Hippocampal formation (tissue), 2 donors: ENCODE measurements at regions not wholly inside any gene's neighbourhood (a gene's known extent, or its start where the extent isn't known, plus 50 kb on each side); places are given as distances from the start of the nearest gene placed in this dataset.
"Not testable (repeated sequence)": the region's sequence is repeated elsewhere in the genome, so short reads cannot be mapped to it uniquely, and the experiment has no call there.

Experiments
- DNase-seq, 2 donors: peaks; one replicate each; lab custom pipeline; 2025; lab: John Stamatoyannopoulos, UW

DNA sequence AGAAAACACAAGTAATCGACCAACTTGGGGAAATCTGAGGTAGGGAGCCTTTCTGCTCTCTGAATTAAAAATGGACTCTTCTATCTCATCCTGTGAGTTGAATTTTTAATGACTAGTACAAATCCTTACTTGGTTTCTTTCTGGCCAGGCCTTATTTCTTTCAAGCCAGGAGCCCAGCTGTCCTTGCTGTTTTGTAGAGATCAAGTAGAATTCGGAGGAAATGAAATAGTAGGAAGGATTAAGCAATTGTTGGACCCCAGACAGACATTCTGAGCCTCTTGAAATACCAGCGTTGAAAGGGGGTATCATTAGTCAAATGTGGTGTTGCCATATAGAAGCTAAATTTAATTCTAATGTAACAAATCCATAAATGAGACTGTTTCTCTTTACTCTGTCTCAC is 53.7 kb upstream of the SMIM15 start:
- DNase-seq: no peak

DNA sequence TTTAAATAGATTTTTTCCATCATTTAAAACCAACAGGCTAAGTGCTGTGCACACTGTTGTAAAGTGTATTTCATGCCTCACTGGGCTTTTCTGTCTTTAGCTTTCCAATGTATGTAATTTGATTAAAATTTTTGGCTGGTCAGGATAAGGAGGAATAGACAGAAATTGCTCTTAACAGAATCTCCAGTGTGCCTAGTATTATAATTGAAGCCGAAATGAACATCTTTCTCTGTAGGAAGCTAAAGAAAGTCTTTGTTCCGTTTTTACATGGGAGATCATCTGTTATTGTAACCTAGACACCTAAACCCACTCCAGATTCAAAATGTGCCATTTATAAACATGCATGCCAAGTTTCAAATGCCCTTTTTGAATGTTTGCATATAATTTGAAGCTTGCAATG is 54.5 kb upstream of the SMIM15 start:
- no peak for DNase-seq

DNA sequence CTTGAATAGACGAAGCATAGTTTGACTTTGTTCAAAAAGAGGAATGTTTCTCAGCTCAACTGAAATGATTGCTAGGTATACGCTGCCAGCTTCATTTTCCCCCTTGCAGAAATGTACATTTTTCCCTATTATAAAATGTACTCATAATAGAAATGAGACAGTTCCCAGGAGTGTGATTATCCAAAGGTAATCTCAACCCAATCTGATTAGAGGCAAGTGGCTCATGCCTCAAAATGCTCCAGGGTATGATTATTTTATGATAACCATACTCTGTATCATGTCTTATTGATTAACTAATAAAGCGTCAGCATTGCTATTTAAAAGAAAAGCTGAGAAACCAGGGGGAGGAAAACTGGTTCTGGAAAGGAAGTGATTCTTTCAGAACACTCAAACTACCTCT is 54.9 kb upstream of the SMIM15 start:
- no peak for DNase-seq

DNA sequence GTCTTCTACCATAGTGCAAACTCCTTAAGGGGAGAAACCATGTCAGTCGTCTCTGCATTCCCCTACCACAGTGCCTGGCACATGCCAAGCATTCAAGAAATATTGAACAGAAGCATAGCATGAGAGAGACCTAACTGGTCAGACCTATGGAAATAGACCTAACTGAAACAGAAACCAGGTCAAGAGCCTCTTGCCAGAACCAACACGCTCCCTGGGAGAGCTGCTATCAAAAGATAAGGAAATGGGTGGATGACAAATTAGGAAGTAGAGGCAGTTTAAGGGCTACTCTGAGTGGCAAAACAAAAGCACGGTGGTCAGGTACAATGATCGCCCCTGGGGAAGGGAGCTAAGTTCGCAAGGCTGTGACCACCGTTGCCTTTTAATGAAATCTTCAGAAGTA is 66.0 kb upstream of the SMIM15 start:
- DNase-seq: no peak

DNA sequence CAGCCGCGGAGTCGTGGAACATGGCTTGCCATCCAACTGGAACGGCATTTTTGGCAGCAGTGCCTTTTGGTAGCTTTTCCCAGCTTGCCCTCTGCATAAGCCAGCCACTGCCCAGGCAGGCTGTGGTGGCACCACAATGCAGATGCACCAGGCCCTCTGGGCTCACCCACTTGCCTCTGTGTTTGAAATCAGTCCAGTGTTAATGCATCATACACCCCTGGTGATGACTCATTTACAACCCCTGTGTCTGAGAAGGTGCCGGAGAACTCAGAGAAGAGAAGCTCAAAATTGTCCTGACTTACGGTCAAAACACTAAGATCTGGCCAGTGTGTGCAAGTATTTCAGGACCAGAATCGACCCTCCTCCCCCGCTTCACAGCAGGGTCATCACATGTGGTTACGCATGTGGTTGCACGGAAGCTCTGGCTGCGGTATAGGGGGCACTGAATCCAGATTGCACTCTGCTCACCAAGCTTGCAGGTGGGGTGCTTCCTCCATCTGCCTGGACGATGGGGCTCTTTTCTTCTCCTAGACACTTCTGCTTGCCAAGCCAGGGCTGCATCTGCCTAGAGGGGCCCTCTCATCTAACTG is 66.5 kb upstream of the SMIM15 start:
- DNase-seq: no peak

DNA sequence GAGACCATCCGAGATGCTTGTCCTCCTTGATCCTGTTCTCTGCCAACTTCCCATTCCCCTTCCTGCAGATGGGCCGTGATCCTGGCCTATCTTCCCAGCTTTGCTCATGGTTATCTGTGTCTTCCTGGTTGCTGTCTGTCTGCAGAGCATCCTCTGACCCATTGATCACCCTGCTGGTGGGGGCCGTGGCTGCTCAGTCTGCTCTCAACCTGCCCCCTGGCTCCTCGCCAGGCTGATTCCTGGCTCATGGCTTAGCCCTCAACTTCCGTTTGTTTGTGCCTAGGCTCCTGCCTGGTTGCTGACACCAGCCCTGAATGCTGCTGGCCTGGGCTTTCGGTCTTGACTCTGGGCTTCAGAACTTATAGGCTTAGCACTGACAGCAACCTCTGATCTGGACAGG is 67.1 kb upstream of the SMIM15 start:
- no peak for DNase-seq

DNA sequence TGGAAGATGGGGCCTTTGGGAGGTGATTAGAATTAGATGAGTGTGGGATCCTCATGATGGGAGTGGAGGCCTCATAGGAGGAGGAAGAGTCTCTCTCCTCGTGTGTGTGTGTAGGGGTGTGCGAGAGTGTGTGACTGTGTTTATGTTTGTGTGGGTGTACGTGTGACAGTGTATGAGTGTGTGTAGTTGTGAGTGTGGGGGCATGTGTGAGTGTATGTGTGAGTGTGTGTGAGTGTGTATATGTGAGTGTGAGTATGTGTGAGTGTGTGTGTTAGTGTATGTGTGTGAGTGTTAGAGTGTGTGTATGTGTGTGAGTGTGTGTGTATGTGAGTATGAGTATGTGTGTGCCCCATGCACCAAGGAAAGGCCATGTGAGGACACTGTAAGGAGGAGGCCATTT is 68.2 kb upstream of the SMIM15 start:
- no peak for DNase-seq

DNA sequence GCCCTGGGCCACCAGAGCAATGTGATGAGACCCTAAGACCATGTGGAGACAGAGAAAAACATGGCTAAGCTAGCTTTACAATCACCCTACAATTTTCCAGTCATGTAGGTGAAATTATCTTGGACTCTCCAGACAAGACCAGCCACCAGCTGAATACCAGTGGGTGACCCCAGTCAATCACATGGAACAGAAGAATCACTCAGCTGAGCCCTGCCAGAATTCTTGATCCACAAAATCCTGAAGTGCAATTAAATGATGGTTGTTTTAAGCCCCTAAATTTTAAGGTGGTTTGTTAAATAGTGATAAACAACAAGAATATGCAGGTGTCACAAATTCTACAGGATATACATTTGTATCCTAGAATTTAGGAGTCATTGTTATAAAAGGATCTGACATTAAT is 69.5 kb upstream of the SMIM15 start:
- no peak for DNase-seq

DNA sequence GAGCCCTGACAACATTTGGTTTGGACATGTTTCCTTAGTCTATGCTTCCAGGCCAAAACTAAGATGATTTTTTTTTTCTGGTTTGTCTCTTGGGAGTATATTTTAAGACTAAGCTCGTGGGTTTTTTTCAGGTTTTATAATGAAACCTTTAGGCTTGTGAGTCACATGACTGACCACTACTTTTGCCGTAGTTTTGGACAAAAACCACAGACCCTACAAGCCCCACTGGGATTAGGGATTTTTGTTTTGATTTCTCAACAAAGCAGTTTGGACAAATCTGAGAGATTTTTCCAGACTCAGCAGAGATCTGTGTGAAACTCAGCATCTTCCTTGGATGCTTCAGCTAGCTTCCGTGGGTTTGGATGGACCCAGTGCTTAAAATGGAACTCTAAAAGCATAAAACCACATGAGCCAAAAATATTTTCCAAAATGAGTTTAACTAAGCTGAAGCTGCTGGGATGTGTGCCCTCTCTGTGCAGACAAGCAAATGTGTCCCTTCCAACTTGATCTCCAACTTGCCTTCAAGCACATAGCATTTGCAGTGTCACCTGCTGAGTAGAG is 70.3 kb upstream of the SMIM15 start:
- no peak for DNase-seq

DNA sequence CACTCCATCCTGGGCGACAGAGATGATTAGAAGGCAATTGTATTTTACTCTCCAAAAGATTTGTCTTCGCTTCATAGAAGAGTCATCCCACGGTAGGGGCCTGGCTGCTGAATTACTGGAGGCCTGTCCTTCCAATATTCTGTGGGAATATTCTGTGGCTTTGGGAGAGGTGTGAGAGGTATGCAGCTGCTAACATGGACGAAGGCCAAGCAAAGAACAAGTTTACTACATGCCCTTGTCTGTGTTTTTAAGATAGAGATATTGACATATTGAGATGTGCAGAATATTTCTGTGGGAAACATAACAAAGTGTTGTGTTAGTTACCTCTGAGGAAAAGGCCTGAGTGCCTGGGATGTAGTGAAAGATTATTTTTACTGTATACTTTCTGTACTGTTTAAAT is 71.8 kb upstream of the SMIM15 start:
- DNase-seq: no peak

DNA sequence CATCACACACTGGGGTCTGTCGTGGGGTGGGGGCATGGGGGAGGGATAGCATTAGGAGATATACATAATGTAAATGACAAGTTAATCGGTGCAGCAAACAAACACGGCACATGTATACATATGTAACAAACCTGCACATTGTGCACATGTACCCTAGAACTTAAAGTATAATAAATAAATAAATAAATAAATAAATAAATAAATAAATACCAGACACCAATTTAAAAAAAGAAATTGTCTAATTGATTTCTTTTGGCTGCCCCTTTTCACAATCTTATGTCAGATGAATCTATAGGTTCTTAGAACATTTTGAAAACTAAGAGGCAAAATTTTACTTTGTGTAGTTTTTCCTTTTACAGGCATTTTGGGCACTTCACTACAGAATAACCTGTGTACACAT is 74.4 kb upstream of the SMIM15 start:
- DNase-seq: not testable (repeated sequence)

DNA sequence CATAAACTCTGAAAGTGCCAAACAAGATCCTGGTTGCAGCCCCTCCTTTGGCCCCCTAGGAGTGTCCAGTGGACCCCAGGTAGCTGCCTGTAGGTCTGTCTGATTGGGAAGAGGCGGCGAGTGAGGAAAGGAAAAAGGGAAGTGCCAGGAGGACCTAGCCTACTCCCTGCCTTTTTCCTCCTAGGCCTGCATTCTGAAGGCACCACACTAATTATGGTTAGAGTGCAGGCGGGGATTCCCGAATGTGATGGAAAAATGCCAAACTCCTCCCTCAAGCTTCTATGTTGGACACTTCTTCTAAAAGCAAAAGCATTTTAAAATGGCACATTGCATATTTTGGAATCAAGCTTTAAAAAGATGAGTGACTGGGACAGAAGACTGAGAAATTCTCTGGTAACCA is 83.2 kb upstream of the SMIM15 start:
- DNase-seq: no peak

DNA sequence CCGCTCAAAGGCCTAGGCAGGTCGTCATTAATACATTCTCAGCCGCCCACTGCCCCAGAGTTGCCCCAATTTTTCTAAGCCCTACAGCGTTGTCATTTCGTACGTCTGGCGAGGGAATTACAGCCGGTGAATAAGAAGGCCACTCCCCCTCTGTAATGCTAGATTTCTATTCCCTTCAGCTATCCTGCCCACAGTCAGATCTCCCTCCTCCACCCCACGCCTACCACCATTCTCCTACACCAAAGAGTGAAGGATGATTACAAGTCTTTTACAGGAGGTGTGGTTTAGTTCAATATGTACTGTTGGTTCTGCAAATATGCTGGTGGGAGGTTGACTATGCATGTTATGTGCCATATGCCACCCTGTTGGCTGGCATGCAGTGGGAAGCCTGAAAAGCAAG is 83.7 kb upstream of the SMIM15 start:
- peak in 1 of 2 donors; percentile 47 for DNase-seq

DNA sequence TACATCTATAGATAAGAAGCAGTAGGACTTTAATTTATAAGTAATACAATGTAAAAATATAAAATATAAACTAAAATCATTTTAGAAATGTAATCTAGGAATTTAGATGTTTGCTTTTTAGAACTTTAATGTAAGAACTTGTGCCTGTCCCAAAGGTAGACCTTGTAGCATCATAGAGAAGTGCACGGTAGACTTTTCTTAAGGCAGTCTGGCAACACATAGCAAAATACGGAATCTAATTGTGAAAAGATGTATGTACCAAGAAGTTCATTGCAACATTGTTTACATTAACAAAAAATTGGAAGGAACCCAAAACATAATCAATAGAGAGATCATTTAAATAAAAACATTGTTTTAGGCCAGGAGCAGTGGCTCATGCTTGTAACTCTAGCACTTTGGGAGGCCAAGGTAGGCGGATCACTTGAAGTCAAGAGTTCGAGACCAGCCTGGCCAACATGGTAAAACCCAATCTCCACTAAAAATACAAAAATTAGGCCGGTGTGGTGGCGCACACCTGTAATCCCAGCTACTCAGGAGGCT is 84.6 kb upstream of the SMIM15 start:
- no peak for DNase-seq

DNA sequence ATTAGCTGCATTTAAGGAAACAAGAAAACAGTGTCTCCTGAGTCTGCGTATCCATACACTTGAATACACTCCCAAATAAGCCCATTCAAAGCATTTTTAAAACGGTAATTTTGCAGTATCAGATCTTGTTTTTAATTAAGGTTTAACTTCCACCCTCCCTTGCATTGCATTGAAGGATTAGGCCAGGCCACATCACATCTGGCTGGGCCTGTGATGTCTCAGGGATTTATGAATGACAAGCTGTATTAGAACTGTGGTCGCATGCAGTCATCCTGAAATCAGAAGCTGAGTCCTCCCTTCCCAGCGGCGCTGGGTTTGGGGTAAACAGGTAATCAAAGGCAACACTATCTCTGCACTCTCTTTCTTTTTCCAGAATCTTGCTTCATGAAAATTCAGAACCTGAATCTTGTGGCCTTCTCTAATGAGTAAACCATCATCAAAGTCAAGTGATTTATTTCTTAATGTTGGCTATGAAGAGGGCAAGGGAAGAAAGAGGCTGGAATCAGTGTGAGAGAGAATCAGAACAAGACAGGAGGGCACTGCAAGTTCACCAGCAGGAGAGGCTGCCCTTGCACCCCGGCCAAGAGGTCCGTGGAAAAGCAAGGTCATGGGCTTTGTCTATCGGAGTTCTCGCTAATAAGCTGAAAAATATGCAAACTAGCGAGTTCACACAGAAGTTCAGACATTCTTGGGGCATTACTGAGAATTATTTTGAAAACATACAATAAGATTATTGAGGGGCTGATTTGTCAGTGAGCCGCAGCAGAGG is 80.0 kb upstream of the ZSWIM6 start:
- no peak for DNase-seq

DNA sequence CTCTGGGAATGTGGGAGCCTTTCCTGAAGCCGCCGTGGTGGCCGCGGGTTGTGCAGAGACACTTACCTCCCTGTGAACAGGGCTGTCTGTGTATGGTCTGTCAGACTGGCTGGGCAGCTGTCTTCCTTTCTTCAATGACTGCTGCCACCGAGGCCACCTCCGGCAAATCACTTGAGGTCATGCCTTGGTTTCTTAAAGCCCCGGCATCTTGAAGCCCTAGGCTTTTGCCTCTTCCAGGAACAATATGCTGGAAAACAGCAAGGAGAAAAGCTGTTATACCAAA is 79.5 kb upstream of the ZSWIM6 start:
- no peak for DNase-seq

DNA sequence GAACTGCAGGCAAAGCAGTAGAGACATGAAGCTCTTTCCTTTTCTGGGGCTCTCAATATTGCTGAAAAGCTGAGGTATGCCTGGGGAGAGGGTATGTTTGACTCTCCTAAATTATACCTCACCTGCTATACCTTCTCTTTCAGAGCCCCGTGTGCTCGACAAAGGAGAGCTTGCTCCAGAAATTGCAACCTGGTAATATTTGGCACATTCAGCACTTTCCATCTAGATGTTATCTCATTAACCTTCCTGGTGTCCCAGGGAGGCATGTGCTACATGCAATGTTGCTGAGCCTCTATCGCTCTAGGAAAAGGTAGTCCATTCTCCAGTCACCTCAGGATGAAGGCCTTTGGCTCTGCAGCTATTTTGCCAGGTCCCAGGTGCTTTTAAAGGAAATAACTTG is 78.5 kb upstream of the ZSWIM6 start:
- no peak for DNase-seq

DNA sequence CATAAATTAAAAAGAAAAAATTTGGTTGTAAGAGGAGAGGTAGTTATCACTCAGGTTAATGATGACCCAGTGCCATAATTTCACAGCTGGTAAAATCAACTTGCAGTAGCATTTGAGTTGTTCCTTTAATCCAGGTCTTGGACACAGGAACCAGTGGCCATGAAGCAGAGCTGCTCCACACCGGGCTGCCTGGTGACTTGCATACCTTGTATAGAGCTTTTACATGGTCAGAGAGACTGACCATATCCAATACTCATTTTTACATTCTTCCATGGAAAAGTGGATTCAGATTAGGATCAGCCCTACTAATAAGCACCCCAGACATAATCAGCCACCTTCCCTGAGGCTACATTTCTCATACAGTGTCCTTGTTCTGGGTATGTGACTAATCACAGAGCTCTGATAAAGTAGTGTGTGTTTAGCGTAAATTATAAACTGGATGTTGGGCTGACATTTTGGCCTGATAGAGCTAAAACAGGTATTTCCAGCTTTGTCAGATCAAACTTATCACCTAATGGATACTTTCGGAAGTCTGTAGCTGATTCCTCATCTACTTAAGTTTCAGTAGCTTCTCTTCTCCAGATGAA is 77.0 kb upstream of the ZSWIM6 start:
- no peak for DNase-seq

DNA sequence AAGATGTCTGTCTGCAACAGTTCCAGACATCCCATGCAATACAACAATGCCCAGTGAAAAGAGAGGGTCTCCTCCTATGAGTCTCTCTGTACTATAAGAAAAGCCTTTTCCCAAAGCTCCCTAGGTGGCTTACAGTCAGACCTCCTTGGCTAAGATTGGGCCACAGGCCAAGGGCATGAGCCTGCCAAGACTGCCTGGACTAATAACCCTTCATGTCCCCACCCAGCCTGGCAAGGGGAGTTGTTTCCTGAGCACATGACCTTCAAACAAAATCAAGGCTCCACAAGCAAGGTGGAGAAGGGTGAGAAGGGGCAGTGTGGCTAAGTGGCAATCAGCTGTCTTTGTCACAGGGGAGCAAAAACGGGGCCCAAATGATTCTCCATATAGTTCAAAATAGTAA is 75.6 kb upstream of the ZSWIM6 start:
- DNase-seq: no peak

DNA sequence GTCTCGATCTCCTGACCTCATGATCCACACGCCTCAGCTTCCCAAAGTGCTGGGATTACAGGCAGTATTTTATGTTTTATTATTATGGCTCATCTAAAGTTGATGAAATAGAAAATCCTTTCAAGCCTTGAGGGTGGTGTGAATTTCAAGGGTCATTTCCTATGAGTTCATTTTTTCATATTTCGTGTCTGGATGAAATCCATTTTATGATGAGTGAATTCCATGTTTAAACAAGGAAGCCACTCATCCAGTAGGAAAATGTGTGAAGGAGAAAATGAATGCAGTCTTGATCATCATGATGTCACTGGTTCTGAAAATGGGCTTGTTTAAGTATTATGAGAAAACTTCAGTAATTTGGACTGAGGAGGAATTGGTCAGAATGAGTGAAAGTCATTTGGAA is 74.6 kb upstream of the ZSWIM6 start:
- DNase-seq: no peak

DNA sequence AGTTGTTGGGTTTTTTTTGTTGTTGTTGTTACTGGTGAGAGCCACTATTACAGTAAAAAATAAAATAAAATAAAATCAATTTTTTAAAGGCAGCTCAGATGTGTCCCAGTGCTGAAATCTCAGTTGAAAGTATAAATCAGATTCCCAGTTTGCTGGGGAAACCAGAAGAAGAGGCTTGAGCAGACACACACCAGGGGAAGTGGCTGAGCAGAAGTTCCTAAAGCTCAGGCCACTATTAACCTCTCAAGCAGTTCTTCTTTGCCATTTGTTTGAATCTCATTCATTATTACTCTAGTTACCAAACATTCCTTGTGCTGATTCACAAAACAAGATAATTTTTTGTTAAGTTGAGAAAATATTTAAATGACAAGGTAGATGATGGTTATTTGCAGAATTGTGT is 70.9 kb upstream of the ZSWIM6 start:
- DNase-seq: no peak

DNA sequence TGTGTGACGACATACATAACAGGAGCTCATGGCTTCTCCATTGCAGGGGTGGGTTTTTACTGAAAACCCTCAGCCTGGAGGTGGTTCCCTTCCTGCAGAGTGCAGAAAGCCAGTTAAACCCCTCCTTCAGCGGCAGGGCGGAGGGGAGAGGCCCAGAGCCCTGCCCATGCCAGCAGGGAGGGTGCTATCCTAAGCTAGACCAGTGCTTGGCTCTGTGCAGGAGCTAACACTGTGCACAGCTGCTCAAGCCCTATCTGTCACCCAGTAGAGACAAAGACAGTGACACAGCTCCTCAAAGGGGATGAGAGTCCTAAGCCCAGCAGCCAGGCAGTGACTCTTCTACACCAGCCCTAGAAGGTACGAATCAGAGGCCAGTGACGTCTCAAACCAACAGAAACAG is 70.0 kb upstream of the ZSWIM6 start:
- DNase-seq: no peak

DNA sequence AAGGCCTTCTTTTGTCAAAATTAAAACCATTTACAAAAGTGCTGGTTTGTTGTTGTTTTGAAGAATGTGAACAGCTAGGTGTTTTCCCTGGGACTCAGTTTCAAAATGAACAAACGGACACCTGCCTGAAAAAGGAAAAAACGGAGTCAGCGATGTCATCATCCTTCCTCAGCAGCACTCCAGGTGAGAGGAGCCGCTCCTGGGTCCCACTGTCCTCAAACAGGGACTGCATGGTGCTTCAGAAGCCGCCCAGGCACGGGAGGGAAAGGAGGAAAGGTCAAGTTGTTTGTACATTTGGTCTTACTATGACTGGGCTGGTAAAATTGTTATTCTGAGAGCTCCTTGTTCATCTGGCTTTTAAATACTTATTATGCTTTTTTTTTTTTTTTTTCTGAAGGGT is 69.0 kb upstream of the ZSWIM6 start:
- no peak for DNase-seq
